ENCODE measurements at regions not wholly inside any gene's neighbourhood (a gene's known extent, or its start where the extent isn't known, plus 50 kb on each side); places are given as distances from the start of the nearest gene placed in this dataset.
A peak's percentile ranks its signal among the peaks of the same experiment; 100 is the strongest.

GRCh38 chrX:120819126-120819525 is 56.5 kb downstream of the CT47B1 start:
- DNase-seq: no peak
- H3K27ac ChIP-seq: no peak overlapping the region
- in situ Hi-C loops (cut with HindIII; ENCODE audit: low pct_ligation_motif_present, low sequenced_read_pairs): no loop called here
- no peaks in the 10 kb centered on the region for H3K36me3 ChIP-seq (replicated peaks)
- H3K27me3 ChIP-seq (replicated peaks): no peaks in the 10 kb centered on the region
- no peak for TF ChIP-seq CTCF (IDR thresholded peaks at IDR 0.05; ENCODE audit: low read depth, low read length, missing control alignments)
- no peak overlapping the region for H3K4me3 ChIP-seq (ENCODE audit: low read depth, low read length)

- DNase-seq: no peak
- H3K27me3 ChIP-seq (replicated peaks): no peaks in the 10 kb centered on the region
- H3K4me3 ChIP-seq (ENCODE audit: low read depth, low read length): no peak overlapping the region
- H3K27ac ChIP-seq: no peak overlapping the region
- in situ Hi-C loops (cut with HindIII; ENCODE audit: low pct_ligation_motif_present, low sequenced_read_pairs): no loop called here
- TF ChIP-seq CTCF (IDR thresholded peaks at IDR 0.05; ENCODE audit: low read depth, low read length, missing control alignments): no peak
- H3K36me3 ChIP-seq (replicated peaks): no peaks in the 10 kb centered on the region
These were observed 61.7 kb downstream of the CT47B1 start for GRCh38 chrX:120813982-120814381.

GRCh38 chrX:120801426-120801825 is 74.2 kb downstream of the CT47B1 start:
- Histone ChIP-seq H3K4me3 (ENCODE audit: low read depth, low read length) (no peak overlapping the region), H3K36me3 (replicated peaks) (no peaks in the 10 kb centered on the region), H3K27ac (no peak overlapping the region), H3K27me3 (replicated peaks) (no peaks in the 10 kb centered on the region)
- no peak for DNase-seq
- TF ChIP-seq CTCF (IDR thresholded peaks at IDR 0.05; ENCODE audit: low read depth, low read length, missing control alignments): no peak
- in situ Hi-C loops (cut with HindIII; ENCODE audit: low pct_ligation_motif_present, low sequenced_read_pairs): no loop called here

GRCh38 chrX:120797188-120797851 is 78.3 kb downstream of the CT47B1 start:
- H3K36me3 ChIP-seq (replicated peaks): no peaks in the 10 kb centered on the region
- in situ Hi-C loops (cut with HindIII; ENCODE audit: low pct_ligation_motif_present, low sequenced_read_pairs): no loop called here
- no peak overlapping the region for H3K27ac ChIP-seq
- H3K4me3 ChIP-seq (ENCODE audit: low read depth, low read length): no peak overlapping the region
- no peaks in the 10 kb centered on the region for H3K27me3 ChIP-seq (replicated peaks)
- TF ChIP-seq CTCF (IDR thresholded peaks at IDR 0.05; ENCODE audit: low read depth, low read length, missing control alignments): no peak
- DNase-seq: no peak

GRCh38 chrX:120795301-120795700 is 80.4 kb downstream of the CT47B1 start:
- in situ Hi-C loops (cut with HindIII; ENCODE audit: low pct_ligation_motif_present, low sequenced_read_pairs): no loop called here
- peak overlapping the region; percentile 40 for H3K27ac ChIP-seq
- no peak for TF ChIP-seq CTCF (IDR thresholded peaks at IDR 0.05; ENCODE audit: low read depth, low read length, missing control alignments)
- DNase-seq: peak; percentile 10
- no peak overlapping the region for H3K4me3 ChIP-seq (ENCODE audit: low read depth, low read length)
- no peaks in the 10 kb centered on the region for H3K27me3 ChIP-seq (replicated peaks)
- no peaks in the 10 kb centered on the region for H3K36me3 ChIP-seq (replicated peaks)

GRCh38 chrX:120794525-120794975 is 81.1 kb downstream of the CT47B1 start:
- DNase-seq: peak; percentile 45

More at GRCh38 chrX:120794525-120794975, 81.1 kb downstream of the CT47B1 start:
- H3K27ac ChIP-seq: peak overlapping the region; percentile 31
- in situ Hi-C loops (cut with HindIII; ENCODE audit: low pct_ligation_motif_present, low sequenced_read_pairs): no loop called here
- no peaks in the 10 kb centered on the region for H3K36me3 ChIP-seq (replicated peaks)
- H3K4me3 ChIP-seq (ENCODE audit: low read depth, low read length): no peak overlapping the region
- no peaks in the 10 kb centered on the region for H3K27me3 ChIP-seq (replicated peaks)
- TF ChIP-seq CTCF (IDR thresholded peaks at IDR 0.05; ENCODE audit: low read depth, low read length, missing control alignments): no peak
